ENCODE measurements at regions not wholly inside any gene's neighbourhood (a gene's known extent, or its start where the extent isn't known, plus 50 kb on each side); places are given as distances from the start of the nearest gene placed in this dataset.
A peak's percentile ranks its signal among the peaks of the same experiment; 100 is the strongest.

DNA sequence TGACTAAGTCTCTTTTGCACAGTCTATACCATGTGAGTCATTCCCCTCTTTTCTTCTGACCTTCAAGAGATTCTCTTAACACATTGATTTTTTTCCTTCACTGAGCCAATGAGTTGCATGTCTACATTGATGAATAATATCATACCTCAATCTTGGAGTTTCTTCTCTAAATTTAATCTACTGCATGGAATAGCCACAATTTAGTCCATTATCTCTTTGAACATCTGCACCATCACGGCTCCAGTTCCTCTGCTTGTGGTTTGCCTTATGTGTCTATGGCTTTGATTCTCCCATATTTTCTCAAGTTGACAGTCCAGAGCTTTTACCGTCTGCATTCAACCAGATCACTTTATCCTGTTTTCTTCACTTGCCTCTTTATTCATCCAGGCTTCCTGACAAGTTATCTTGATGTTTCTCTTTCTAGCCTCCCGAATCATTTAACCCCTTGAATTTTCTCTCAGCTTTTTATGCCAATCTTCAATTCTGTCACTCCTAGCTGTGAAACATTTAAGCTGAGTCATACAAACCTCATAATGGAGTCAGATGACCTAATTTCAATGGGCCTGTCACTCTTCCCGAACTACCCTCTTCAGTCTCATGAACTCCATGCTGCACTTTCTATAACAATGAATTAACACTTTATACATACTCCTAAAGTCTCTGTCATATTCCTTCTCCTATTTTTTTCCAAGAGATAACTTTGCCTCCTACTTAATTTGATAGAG, 222.3 kb downstream of the CPE start:
- Mint-ChIP-seq H3K9me3 (no peaks in the 10 kb centered on the region), H3K4me1 (no peaks in the 10 kb centered on the region), H3K4me3 (no peak overlapping the region), H3K27me3 (ENCODE audit: insufficient read depth, low read depth) (peaks cover 2% of the 10 kb centered on the region), H3K36me3 (no peaks in the 10 kb centered on the region), H3K27ac (no peak overlapping the region)
- Histone ChIP-seq H4K20me1 (ENCODE audit: low read depth) (no peaks in the 10 kb centered on the region), H3K4me2 (no peak overlapping the region), H3K9me3 (ENCODE audit: low read depth) (no peaks in the 10 kb centered on the region), H3K27me3 (no peaks in the 10 kb centered on the region), H3K79me2 (ENCODE audit: low read depth) (no peaks in the 10 kb centered on the region), H3K4me1 (peaks cover 20% of the 10 kb centered on the region), H2AFZ (replicated peaks) (no peak overlapping the region), H3K4me3 (no peak overlapping the region), H3K36me3 (no peaks in the 10 kb centered on the region), H3F3A (ENCODE audit: low read depth) (no peaks in the 10 kb centered on the region), H3K9ac (no peak overlapping the region), H3K27ac (no peak overlapping the region)
- no peak for DNase-seq (ENCODE audit: low spot score)
- TF ChIP-seq EZH2 (IDR thresholded peaks at IDR 0.05) (no peak), EZH2phosphoT487 (IDR thresholded peaks at IDR 0.05) (no peak)
- TF ChIP-seq, protein P1, sequence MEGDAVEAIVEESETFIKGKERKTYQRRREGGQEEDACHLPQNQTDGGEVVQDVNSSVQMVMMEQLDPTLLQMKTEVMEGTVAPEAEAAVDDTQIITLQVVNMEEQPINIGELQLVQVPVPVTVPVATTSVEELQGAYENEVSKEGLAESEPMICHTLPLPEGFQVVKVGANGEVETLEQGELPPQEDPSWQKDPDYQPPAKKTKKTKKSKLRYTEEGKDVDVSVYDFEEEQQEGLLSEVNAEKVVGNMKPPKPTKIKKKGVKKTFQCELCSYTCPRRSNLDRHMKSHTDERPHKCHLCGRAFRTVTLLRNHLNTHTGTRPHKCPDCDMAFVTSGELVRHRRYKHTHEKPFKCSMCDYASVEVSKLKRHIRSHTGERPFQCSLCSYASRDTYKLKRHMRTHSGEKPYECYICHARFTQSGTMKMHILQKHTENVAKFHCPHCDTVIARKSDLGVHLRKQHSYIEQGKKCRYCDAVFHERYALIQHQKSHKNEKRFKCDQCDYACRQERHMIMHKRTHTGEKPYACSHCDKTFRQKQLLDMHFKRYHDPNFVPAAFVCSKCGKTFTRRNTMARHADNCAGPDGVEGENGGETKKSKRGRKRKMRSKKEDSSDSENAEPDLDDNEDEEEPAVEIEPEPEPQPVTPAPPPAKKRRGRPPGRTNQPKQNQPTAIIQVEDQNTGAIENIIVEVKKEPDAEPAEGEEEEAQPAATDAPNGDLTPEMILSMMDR (IDR thresholded peaks at IDR 0.05) = no peak

DNA sequence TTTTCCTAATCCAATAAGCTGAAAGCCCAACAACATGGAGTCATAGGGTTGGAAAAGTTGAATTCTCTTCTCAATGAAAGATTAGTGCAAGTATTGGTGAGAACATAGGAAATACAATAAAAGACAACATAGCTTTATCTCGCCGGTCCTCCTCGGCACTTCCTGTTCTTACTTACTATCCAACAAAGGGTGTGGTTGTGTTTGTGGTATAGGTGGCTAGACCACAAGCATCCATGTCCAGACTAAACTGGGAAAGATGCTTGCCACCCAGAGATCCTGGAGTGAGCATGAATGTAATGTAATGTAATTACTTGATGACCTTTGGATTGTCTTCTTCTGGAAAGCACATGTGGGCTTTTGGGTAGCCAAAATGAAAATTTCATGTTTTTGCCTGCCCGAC, 223.8 kb downstream of the CPE start:
- TF ChIP-seq EZH2 (IDR thresholded peaks at IDR 0.05) (no peak), EZH2phosphoT487 (IDR thresholded peaks at IDR 0.05) (no peak)
- TF ChIP-seq, protein P1 (IDR thresholded peaks at IDR 0.05) = no peak
- no peak for DNase-seq (ENCODE audit: low spot score)
- H3K36me3 ChIP-seq = no peaks in the 10 kb centered on the region
- Mint-ChIP-seq H3K36me3 (no peaks in the 10 kb centered on the region), H3K4me1 (no peaks in the 10 kb centered on the region), H3K4me3 (no peak overlapping the region), H3K27me3 (ENCODE audit: insufficient read depth, low read depth) (peaks cover 2% of the 10 kb centered on the region), H3K27ac (no peak overlapping the region), H3K9me3 (peaks cover 3% of the 10 kb centered on the region)
- no peak overlapping the region for H3K4me3 ChIP-seq
- no peaks in the 10 kb centered on the region for H4K20me1 ChIP-seq (ENCODE audit: low read depth)
- H3K27ac ChIP-seq = no peak overlapping the region
- no peaks in the 10 kb centered on the region for H3K79me2 ChIP-seq (ENCODE audit: low read depth)
- H2AFZ ChIP-seq (replicated peaks) = no peak overlapping the region
- no peaks in the 10 kb centered on the region for H3F3A ChIP-seq (ENCODE audit: low read depth)
- peaks cover 10% of the 10 kb centered on the region for H3K4me1 ChIP-seq
- H3K9ac ChIP-seq = no peak overlapping the region
- H3K27me3 ChIP-seq = no peaks in the 10 kb centered on the region
- H3K9me3 ChIP-seq (ENCODE audit: low read depth) = no peaks in the 10 kb centered on the region
- H3K4me2 ChIP-seq = no peak overlapping the region

DNA sequence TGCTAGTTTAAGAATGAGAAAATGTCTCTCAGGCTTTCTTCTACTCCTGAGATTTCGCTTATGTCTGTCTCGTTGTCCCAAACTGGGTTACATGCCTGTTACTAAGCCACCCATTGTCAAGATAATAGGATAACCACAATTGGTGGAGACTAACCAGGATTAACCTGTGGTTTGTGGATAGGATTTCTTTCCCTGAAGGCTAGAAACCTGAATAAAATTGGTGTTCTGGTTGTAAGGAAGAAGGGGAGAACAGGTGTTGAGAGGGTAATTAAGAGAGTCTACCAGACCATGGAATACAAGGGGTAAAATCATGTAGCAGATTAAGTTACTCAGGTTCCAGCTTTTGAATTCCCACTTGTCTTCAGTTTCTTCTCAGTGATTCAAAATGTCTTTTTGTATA, 225.4 kb downstream of the CPE start:
- Histone ChIP-seq H3K27ac (no peak overlapping the region), H3K4me1 (peaks cover 12% of the 10 kb centered on the region), H3F3A (ENCODE audit: low read depth) (no peaks in the 10 kb centered on the region), H3K79me2 (ENCODE audit: low read depth) (no peaks in the 10 kb centered on the region), H3K4me2 (no peak overlapping the region), H3K36me3 (no peaks in the 10 kb centered on the region), H3K9ac (no peak overlapping the region), H3K9me3 (ENCODE audit: low read depth) (no peaks in the 10 kb centered on the region), H4K20me1 (ENCODE audit: low read depth) (no peaks in the 10 kb centered on the region), H2AFZ (replicated peaks) (no peak overlapping the region), H3K4me3 (no peak overlapping the region), H3K27me3 (no peaks in the 10 kb centered on the region)
- no peaks in the 10 kb centered on the region for H3K36me3 Mint-ChIP-seq
- peak; percentile 20 for DNase-seq (ENCODE audit: low spot score)
- TF ChIP-seq EZH2phosphoT487 (IDR thresholded peaks at IDR 0.05) (no peak), EZH2 (IDR thresholded peaks at IDR 0.05) (no peak)
- TF ChIP-seq, protein P1 (IDR thresholded peaks at IDR 0.05) = no peak
- H3K27me3 Mint-ChIP-seq (ENCODE audit: insufficient read depth, low read depth) = peaks cover 2% of the 10 kb centered on the region
- no peak overlapping the region for H3K4me3 Mint-ChIP-seq
- no peak overlapping the region for H3K27ac Mint-ChIP-seq
- H3K4me1 Mint-ChIP-seq = no peaks in the 10 kb centered on the region
- H3K9me3 Mint-ChIP-seq = peaks cover 8% of the 10 kb centered on the region
